Stimulated activated CD8-positive, alpha-beta memory T cell treated with anti-CD3 and anti-CD28 coated beads, Interleukin-7, amount 100 ng/mL, for 4 hours (primary cell): ENCODE measurements at regions not wholly inside any gene's neighbourhood (a gene's known extent, or its start where the extent isn't known, plus 50 kb on each side); places are given as distances from the start of the nearest gene placed in this dataset.

ENCODE experiments used
- DNase-seq, 2 donors: peaks; one replicate each; pipeline ENCODE4 v3.0.0-alpha.2; 2020; ENCODE audit warnings: low read depth in 2 of 2

DNA sequence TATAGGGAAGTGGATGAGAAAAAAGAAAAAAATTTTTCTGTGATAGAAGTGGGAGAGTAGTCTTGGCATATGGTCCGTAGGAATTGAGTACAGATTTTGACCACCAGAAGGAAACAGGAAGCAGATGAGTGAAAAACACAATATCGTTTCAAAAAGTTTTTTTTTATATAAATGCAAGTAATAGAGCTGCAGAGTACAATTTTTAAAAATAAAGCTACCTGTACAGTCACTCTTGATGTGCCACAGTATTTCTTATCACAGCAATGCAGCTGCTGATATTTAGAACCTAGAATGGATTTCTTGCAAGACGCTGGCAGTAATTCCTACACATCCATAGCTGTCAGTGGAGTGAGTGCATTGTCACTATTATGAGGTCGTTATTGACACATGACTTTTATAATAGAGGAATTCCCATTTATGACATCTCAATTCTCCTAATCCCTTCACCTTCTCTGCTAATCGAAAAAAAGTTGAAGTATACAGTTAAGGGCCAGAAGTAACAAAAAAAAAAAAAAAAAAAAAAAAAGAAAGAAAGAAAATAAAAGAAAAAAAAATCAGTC lies 477.7 kb downstream of the TAF11L14 start:
- no peak for DNase-seq

DNA sequence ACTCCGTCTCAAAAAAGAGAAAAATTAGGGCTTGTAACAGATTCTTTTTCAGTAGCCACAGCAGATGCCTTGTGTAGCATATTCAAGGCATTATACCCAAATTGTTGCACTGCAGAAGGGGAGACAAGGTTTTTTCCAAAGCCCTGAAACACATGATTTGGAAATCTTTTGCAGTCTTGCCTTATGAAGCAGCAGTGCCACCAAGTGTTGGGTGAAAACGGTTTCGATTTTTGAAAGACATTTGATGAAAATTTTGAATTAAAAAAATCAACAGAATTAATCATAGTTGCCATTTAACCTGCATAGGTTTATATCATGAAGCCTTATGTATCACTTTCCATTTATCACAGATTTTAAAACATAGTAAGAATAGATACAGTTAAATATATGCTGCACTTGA lies 479.5 kb downstream of the TAF11L14 start:
- DNase-seq = no peak

DNA sequence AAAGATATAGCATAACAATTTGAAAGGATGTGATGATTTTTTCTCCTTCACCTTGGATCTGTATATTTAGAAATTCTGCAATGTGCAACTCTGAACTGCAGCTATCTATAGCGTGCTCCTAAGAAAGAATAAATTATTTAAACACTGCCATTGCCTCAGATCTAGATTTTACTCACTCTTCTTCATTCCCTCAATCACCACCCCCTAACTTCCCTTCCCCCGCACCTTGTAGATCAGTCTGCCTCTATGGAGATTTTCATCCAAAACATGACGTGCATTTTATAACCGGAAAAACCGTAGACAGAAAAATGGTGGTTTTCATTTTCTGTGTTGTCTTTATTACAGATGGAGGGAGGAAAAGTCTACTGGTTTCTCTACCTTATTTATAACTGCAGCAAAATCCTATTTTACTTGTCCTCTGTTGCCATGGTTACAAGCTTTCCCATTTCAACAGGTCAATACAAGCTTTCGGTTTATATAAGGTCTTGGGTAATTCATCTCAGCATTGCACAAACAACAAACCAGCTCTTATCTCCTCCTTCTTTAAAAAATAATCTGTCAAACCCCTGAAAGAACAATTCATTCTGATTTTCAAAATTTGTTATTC lies 480.0 kb downstream of the TAF11L14 start:
- DNase-seq = no peak

DNA sequence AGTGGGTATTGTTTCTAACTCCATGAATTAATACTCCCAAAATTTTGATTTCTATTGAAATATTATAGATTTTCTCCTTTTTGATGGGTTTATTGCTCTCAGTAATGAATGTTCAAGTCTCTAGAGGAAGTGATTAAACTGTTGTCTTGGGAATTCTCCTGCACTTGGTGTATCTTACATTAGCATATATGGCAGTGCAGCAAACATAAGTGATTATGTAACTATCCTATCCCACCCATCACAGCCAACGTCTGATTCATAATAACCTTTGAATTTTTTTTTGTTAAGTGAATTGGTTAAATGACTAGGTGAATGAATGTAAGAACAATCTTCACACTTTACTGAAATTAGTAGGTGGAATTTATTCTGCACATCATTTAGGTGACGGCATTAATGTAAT lies 483.7 kb downstream of the TAF11L14 start:
- no peak for DNase-seq

DNA sequence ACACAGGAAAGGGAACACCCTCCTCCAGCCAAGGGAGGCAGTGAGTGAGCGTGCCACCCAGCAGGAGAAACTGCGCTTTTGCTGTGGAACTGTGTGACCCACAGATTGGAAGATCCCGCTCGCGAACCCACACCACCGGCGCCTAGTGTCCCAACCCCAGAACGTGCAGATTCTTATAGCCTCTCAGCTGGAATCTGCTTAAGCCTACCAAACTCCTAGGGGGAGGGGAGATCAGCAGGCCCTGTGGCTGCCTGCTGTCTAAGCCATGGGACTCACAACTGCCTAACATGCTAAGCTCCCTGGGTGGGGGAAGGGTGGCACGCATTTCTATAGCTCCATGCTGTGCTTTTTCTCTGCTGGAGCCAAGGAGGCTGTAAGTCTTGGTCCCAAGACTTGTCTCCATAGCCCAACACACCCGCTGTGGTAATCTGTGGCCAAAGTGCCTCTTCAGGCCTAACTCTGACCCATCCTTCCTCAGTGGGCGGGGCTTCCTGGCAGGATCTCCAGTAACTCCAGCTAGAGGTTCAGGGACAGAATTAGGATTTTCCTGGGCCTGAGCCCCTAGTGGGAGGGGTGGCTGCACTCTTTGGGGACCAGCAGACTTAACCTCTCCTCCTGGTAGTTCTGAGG lies 485.0 kb downstream of the TAF11L14 start:
- DNase-seq = no peak

DNA sequence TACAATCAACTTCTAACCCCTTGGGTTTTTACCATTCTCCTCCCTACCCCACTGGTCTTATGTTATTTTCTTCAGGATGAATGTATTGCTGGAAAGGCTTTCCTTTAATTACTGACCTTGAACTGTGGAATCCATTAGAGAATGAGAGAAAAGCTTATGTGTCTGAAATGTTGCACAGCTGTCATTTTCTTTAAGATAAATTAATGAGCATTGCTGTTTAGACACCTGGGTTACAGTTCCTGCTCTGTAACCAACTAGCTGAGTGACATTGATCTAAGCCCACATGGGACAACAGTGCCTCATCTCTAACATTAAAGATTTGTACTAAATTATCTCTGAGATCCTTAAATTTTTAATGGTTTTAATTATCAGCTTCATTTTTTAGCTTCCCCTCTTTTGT lies 507.0 kb downstream of the TAF11L14 start:
- DNase-seq = no peak

DNA sequence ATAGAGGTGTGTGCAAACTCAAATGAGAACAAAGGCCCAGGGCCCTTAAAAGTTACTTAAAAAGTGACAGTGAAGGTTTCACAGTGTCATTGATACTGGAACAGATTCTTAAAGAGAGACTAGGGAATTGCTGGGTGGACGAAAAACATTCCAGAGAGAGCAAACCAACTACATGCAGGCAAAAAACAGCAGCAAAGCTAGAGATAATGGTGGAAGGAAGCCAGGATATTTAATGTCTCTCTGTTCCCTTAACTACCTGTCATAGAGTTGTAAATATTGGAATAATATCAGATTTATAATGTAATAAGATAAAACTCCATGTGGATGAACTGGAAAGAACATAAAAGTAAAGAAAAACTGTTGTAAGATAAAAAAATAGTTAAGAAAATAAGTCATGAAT lies 508.6 kb downstream of the TAF11L14 start:
- no peak for DNase-seq

DNA sequence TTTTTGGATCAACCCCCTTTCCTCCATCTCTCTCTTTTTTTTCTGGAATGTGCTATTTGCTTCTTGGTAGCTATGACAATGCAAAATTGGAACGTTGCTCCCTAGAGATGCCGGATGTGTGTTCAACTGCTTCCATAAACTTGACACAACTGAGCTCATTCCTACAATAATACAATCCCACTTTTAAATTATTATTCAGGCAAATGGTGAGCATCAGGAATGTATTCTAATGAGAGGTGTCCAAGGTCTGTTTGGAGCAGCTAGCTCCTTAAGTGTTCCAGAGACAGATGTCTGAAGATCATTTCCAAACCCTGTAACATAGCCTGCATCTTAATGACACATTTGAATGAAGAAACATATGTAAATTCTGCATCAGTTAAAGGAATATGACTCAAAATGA lies 518.4 kb downstream of the TAF11L14 start:
- no peak for DNase-seq

DNA sequence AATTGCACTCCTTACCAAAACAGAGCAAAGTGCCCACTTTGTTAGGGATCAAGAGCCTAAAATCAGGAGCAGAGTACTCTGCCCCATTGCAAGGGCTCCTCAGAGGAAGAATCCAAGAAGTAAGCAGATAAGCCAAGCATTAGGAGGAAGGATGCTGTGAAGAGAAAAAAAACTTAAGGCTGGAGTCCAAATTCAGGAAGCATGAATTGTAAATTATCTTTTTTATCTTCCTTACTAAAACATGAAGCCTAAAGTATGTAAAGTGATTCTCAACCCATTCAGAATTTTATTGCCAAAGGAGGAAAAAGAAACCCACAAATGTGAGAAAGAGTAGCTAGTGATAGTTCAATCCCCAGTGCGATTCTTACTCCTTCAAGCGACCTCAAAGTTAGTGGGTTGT lies 523.9 kb downstream of the TAF11L14 start:
- DNase-seq = no peak

DNA sequence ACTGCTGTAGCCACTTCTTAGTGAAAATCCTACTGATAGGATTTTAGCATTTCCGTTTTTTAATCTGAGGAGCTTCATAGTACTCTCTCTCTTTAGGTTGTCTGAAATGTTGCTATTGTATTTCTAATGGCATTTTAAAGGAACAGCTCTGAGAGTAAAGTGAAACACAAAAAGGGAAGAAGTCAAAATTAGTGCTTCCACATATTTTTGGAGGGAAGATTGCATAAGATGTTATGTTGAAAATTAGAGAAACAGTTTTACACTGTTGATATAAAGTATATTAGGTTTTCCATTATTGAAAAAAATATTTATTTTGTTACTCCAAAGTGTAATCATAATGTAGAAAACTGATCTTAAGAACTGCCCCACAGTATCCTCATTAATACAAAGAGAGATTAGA lies 525.1 kb downstream of the TAF11L14 start:
- DNase-seq = no peak

DNA sequence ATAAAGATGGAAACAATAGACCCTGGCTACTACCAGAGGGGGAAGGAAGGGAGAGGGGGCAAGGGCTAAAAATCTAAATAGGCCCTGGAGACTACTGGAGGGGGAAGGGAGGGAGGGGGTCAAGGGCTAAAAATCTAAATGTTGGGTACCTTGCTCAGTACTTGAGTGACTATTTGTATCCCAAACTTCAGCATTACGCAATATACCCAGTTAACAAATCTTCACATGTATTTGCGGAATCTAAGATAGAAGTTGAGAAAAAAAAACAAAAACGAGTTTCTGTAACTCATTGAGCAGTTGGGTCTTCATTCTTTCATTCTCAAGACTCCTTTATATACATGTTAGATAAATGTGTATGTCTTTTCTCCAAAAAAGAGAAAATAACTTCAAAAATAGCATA lies 537.4 kb downstream of the TAF11L14 start:
- no peak for DNase-seq

DNA sequence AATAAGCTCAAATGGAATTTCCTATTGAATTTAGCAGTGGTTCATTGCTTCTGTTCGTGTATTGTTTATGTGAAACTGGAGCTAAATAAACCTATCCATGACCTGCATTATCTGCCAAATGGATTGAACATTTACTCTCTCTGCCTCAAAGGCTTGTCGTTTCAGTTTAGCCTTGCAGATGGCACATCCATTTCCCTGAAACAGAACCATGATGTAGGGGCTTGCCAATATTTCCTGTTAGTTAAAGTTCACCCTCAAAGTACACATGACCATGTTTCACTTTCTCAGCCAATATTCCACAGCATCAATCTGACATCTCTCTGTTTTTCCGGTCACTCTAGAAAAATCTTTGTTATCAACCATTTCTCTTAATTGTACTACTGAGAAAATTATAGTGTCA lies 545.3 kb downstream of the TAF11L14 start:
- DNase-seq = no peak

DNA sequence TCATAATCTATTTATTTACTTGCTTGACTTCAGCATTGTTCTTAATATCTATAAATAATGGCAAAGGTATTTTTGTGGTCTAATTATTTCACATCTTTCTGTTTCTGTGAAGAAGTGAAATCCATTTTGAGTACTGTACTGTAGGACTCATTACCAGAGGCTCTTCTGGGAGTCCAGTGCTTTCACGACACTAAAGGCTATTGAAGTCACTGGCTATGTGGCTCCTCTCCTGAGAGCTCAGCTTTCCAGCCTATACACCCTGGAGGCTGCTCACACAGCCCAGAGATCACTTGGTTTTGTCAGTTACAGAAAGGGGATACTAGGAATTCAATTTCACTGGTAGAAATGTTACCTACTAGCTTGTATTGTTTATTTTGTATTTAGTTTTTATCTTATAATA lies 547.3 kb downstream of the TAF11L14 start:
- DNase-seq = no peak

DNA sequence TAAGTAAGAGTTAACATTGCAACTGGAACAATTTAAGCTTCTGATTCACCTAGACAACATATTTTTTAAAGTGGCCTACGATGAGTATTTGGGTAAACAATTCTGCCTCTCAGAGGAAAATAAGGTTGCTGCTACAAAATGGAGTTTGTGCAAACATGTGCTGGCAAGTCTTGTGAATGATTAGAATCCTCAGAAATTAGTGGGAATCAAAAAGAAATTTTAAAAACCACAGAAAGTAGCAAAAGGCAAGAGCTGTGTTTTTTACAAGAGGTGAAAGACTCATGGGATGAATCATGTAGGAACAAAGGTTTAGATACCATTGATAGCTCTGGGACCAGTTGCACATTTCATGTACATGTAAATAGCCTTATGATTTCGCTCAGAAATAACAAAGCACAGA lies 561.6 kb downstream of the TAF11L14 start:
- DNase-seq = no peak

DNA sequence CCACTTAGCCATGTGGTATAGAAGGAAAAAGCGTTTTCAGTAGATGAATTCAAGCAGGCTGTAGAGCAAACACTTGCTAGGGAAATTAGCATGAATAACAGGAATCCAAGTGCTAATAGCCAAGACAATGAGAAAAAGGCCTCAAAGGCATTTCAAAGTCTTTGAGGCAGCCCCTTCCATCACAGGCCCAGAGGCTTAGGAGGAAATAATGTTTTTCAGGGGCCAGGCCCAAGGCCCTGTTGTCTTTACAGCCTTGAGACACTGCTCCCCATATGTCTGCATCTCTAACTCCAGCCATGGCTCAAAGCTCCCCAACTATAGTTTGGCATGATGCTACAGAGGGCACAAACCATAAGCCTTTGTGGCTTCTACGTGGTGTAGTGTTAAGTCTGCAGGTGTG lies 563.5 kb downstream of the TAF11L14 start:
- no peak for DNase-seq

DNA sequence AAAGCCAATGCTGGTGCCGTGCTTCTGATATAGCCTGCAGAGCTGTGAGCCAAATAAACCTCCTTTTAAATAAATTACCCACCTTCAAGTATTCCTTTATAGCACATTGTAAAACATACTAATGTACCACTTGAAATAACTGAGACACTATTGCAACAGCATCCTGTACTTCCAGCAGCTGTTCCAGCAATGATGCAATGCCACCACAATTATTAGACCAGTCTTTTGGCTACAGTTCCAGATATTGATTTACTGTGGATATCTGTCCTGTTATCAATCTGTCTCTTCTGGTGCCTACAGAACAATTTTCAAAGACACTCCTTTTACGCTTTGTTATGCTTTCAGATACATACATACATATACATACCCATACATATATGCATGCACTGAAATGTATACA lies 567.9 kb downstream of the TAF11L14 start:
- DNase-seq = no peak

DNA sequence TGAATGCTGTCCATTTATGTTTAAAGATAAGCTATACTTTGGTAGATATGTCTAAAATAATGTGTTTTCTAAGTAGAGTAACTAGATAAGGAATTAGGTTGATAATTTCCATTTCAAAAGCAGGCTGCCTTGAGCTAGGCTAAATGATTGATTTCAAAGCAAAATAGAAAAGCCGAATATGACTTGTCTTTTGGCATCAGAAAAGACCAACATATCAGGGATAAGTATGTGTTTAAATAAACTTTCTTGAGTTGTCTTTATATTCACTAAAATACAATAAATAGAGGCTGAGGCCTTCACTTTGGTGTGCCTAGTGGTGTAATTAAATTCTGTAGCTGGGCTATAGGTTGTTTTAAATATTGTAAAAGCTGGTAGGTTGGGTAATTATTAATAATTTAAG lies 569.0 kb downstream of the TAF11L14 start:
- DNase-seq = no peak

DNA sequence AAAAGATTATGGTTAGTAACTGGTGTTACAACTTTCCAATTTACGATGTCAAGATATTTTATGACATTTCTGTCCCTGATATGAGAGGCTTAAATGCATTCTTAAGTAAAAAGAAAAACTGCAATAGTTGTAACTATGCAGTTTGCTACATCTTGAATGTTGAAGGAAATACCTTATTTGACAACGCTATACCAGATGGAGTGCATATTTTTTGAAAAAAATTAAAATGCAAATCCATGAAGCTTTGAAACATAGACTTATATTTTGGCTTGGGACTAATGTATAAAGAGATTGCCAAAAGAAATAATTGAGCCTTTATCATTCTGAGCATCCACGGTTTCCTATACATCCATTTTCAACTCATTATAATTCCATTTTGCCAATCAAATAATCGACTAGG lies 579.4 kb downstream of the TAF11L14 start:
- DNase-seq = no peak

DNA sequence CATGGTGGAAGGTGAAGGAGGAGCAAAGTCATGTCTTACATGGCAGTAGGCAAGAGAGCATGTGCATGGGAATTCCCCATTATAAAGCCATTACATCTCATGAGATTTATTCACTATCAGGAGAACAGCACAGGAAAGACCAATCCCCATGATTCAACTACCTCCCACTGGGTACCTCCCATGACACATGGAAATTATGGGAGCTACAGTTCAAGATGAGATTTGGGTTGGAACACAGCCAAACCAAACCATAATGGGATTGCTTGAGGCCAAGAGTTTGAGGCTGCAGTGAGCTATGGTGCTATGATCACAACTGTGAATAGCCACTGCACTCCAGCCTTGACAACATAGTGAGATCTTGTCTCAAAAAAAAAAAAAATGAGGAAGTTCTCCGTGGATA lies 581.8 kb downstream of the TAF11L14 start:
- DNase-seq = no peak

DNA sequence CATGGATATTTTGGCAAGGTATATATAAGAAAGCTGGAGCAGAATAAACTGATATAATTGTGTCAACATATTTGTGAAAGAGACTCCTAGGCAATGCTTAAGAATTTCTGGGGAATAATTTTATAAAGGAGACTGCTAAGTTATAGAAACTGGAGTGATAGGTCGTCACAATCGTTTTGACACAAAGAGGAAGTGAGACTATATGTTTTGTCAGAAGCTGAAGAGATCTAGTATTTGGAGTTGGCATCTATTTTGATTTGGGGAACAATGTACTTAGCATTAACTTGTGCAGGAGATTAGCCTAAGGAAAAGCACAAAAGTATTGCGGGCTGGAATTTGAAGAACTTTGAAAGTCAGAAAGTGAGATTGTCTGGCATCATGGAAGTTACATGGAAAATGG lies 582.5 kb downstream of the TAF11L14 start:
- DNase-seq = no peak

DNA sequence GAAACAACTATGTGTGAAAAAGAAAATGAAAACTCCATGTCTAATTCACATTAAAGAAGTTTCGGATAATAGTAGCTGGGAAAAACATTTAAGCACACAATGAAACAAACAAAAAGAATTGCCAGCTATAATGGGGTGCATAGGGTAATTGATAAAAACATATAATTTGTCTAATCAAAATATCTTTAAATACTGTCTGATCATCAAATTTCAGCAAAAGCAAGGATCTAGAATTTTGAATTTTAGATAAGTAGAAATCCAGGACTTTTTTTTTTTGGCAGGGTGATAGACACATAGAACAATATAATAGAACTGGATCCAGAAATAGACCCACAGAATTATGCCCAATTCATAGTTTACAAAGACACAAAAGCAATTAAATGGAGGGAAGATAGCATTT lies 585.0 kb downstream of the TAF11L14 start:
- no peak for DNase-seq

DNA sequence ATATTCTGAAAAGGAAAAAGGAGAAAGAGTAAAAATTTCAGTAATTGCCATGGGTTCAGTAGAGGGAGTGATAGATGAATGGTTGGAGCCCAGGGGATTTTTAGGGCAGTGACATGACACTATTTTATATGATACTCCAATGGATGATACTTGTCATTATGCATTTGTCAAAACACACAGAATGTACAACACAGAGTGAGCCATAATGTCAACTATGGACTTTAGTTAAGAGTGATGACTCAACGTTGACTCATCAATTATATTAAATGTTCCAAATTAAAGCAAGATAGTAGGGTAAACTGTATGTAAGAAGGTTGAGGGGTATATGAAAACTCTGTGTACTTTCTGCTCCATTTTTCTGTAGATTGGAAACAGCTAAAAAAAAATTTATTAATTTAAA lies 586.4 kb downstream of the TAF11L14 start:
- DNase-seq = no peak

DNA sequence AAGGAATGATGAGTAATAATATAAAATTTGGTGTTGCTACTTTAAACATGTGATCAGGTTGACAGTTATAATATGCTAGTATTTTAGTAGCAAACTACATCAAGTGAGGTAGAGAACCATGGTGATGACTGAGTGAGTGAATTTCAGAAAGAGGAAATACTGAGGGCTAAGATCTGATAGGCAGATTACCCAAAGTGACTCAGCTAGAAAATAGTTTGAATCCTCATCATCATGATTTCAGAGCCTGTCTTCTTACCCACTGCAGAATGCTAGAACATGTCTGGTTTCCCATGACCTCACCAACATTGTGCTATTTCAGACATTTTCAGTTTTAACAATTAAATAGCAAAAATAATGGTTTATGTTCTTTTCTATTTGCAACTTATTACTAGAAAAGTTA lies 602.1 kb downstream of the TAF11L14 start:
- no peak for DNase-seq

DNA sequence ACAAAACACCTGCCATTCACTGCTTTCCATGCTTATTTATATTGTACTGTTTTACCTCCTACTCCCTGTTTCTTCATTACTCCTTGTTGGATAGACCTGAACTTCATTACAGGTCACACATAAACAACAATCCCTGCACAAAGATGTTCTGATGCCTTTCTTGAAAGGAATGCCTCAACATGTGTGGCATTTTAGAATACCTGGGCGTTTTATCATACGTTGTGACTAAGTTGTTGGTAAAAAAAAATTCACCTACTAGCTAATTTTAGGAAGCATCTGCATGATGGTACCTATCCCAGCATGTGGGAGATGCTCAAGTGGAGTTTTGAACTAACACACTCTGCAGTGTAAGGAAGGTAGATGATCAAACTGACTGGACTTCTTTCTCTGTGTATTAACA lies 604.1 kb downstream of the TAF11L14 start:
- no peak for DNase-seq
